NCI-H2029 (cell line): ENCODE measurements at regions not wholly inside any gene's neighbourhood (a gene's known extent, or its start where the extent isn't known, plus 50 kb on each side); places are given as distances from the start of the nearest gene placed in this dataset.
"Not testable (repeated sequence)": the region's sequence is repeated elsewhere in the genome, so short reads cannot be mapped to it uniquely, and the experiment has no call there.

ENCODE experiments used
- DNase-seq: peaks from one replicate; lab custom pipeline; 2025; lab: John Stamatoyannopoulos, UW

- DNase-seq: no peak
Observed at GRCh38 chr5:111942661-111943401, 185.8 kb upstream of the NREP start.

- DNase-seq: no peak
Observed at GRCh38 chr5:111942201-111942600, 185.2 kb upstream of the NREP start.

- DNase-seq: no peak
Observed at GRCh38 chr5:111937094-111937493, 180.1 kb upstream of the NREP start.

GRCh38 chr5:111935835-111936234 is 178.8 kb upstream of the NREP start:
- DNase-seq: no peak

- DNase-seq: no peak
Observed at GRCh38 chr5:111935009-111935408, 178.0 kb upstream of the NREP start.

GRCh38 chr5:111934511-111934910 is 177.5 kb upstream of the NREP start:
- DNase-seq: no peak

GRCh38 chr5:111933086-111933485 is 176.1 kb upstream of the NREP start:
- no peak for DNase-seq

GRCh38 chr5:111932628-111933027 is 175.6 kb upstream of the NREP start:
- no peak for DNase-seq

- no peak for DNase-seq
Observed at GRCh38 chr5:111932199-111932598, 175.2 kb upstream of the NREP start.

GRCh38 chr5:111931655-111932054 is 174.7 kb upstream of the NREP start:
- no peak for DNase-seq

- no peak for DNase-seq
Observed at GRCh38 chr5:111930905-111931461, 174.0 kb upstream of the NREP start.

GRCh38 chr5:111930449-111930848 is 173.5 kb upstream of the NREP start:
- DNase-seq: no peak

- no peak for DNase-seq
Observed at GRCh38 chr5:111929867-111930266, 172.9 kb upstream of the NREP start.

- DNase-seq: no peak
Observed at GRCh38 chr5:111929261-111929660, 172.3 kb upstream of the NREP start.

- no peak for DNase-seq
Observed at GRCh38 chr5:111928511-111928910, 171.5 kb upstream of the NREP start.

- no peak for DNase-seq
Observed at GRCh38 chr5:111927191-111927590, 170.2 kb upstream of the NREP start.

GRCh38 chr5:111926026-111926425 is 169.0 kb upstream of the NREP start:
- DNase-seq: no peak

- no peak for DNase-seq
Observed at GRCh38 chr5:111922344-111922743, 165.3 kb upstream of the NREP start.

- not testable (repeated sequence) for DNase-seq
Observed at GRCh38 chr5:111921691-111922090, 164.7 kb upstream of the NREP start.

- no peak for DNase-seq
Observed at GRCh38 chr5:111914966-111915636, 158.1 kb upstream of the NREP start.

GRCh38 chr5:111902436-111902835 is 145.4 kb upstream of the NREP start:
- DNase-seq: no peak

GRCh38 chr5:111901296-111901695 is 144.3 kb upstream of the NREP start:
- DNase-seq: no peak

- DNase-seq: no peak
Observed at GRCh38 chr5:111892949-111893348, 136.0 kb upstream of the NREP start.
